ENCODE measurements at regions not wholly inside any gene's neighbourhood (a gene's known extent, or its start where the extent isn't known, plus 50 kb on each side); places are given as distances from the start of the nearest gene placed in this dataset.
"Not testable (repeated sequence)": the region's sequence is repeated elsewhere in the genome, so short reads cannot be mapped to it uniquely, and the experiment has no call there.

DNA sequence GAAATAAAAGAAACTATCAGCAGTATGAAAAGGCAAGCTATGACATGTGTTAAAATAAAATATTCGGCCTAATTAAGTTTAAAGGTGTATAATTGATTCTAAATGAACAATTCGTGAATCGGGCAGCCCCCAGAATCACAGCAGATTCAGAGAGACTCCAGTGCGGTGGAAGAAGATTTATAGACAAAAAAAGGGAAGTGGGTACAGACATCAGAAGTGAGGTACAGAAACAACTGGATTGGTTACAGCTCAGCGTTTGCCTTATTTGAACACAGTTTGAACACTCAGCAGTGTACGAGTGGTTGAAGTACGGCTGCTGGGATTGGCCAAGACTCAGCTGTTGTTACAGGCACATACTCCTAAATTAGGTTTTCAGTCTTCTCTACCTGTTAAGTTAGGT lies 113.1 kb downstream of the POU4F1 start:
- TF ChIP-seq EZH2 (IDR thresholded peaks at IDR 0.05; ENCODE audit: insufficient read depth, poor library complexity, severe bottlenecking); EZH2phosphoT487 (IDR thresholded peaks at IDR 0.05; ENCODE audit: insufficient read depth, low read depth): not testable (repeated sequence)

Measured in GM23248 (cell line).